ENCODE measurements at regions not wholly inside any gene's neighbourhood (a gene's known extent, or its start where the extent isn't known, plus 50 kb on each side); places are given as distances from the start of the nearest gene placed in this dataset.

- H3K79me2 ChIP-seq (ENCODE audit: low read length) = no peaks in the 10 kb centered on the region
- no peaks in the 10 kb centered on the region for H3K9me3 ChIP-seq (ENCODE audit: insufficient read depth, low read length)
- H3K27me3 ChIP-seq (ENCODE audit: low read depth, low read length) = no peaks in the 10 kb centered on the region; the same call in 1 of the 2 replicates
- no peaks in the 10 kb centered on the region for H3K36me3 ChIP-seq (replicated peaks; ENCODE audit: low read depth, low read length)
- no peak overlapping the region for H3K4me3 ChIP-seq (ENCODE audit: low read length)
- no peaks in the 10 kb centered on the region for H3K4me1 ChIP-seq (ENCODE audit: low read length)
- no peak overlapping the region for H3K9ac ChIP-seq (ENCODE audit: low read length)
- H3K4me2 ChIP-seq (ENCODE audit: low read length) = no peak overlapping the region
- no peak overlapping the region for H3K27ac ChIP-seq (ENCODE audit: low read length)
- H2AFZ ChIP-seq (ENCODE audit: low read depth, low read length) = no peak overlapping the region
- TF ChIP-seq CTCF (IDR thresholded peaks at IDR 0.05; ENCODE audit: low read depth, low read length) (no peak), EZH2phosphoT487 (IDR thresholded peaks at IDR 0.05; ENCODE audit: low read depth) (no peak)
- no peaks in the 10 kb centered on the region for H4K20me1 ChIP-seq (ENCODE audit: insufficient read depth, low read length)
Observed at GRCh38 chrX:39716802-39717540, 380.8 kb downstream of the BCOR start.

DNA sequence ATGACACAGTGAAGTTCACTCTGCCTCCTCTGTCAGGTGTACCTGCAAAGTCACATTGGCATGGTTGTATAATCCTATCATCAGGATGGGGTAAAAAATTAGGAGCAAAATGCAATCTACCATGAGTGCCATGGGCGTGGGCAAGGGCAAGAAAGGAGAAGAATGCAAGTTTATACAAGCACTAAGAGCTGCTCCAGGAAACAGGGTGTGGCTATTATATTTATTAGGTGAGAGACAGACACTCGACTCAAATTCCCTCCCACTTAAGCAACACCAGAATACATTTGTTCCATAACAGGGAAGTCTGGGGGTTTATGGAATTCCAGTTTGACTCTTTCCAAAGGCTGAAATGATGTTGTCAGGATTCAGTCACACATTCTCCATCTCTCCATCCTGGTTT is 378.8 kb downstream of the BCOR start:
- no peak overlapping the region for H3K9ac ChIP-seq (ENCODE audit: low read length)
- no peak overlapping the region for H3K4me2 ChIP-seq (ENCODE audit: low read length)
- H3K27me3 ChIP-seq (ENCODE audit: low read depth, low read length) = peaks cover 8% of the 10 kb centered on the region; the same call in 1 of the 2 replicates
- TF ChIP-seq EZH2phosphoT487 (IDR thresholded peaks at IDR 0.05; ENCODE audit: low read depth) (no peak), CTCF (IDR thresholded peaks at IDR 0.05; ENCODE audit: low read depth, low read length) (no peak)
- H2AFZ ChIP-seq (ENCODE audit: low read depth, low read length) = no peak overlapping the region
- no peaks in the 10 kb centered on the region for H3K9me3 ChIP-seq (ENCODE audit: insufficient read depth, low read length)
- H3K27ac ChIP-seq (ENCODE audit: low read length) = no peak overlapping the region
- H4K20me1 ChIP-seq (ENCODE audit: insufficient read depth, low read length) = no peaks in the 10 kb centered on the region
- no peaks in the 10 kb centered on the region for H3K4me1 ChIP-seq (ENCODE audit: low read length)
- H3K36me3 ChIP-seq (replicated peaks; ENCODE audit: low read depth, low read length) = no peaks in the 10 kb centered on the region
- H3K79me2 ChIP-seq (ENCODE audit: low read length) = no peaks in the 10 kb centered on the region
- H3K4me3 ChIP-seq (ENCODE audit: low read length) = no peak overlapping the region

GRCh38 chrX:39720945-39721344 is 376.8 kb downstream of the BCOR start:
- peaks cover 8% of the 10 kb centered on the region; the same call in 1 of the 2 replicates for H3K27me3 ChIP-seq (ENCODE audit: low read depth, low read length)
- H3K4me1 ChIP-seq (ENCODE audit: low read length) = no peaks in the 10 kb centered on the region
- H4K20me1 ChIP-seq (ENCODE audit: insufficient read depth, low read length) = no peaks in the 10 kb centered on the region
- TF ChIP-seq EZH2phosphoT487 (IDR thresholded peaks at IDR 0.05; ENCODE audit: low read depth) = no peak
- no peak for TF ChIP-seq CTCF (IDR thresholded peaks at IDR 0.05; ENCODE audit: low read depth, low read length)
- H2AFZ ChIP-seq (ENCODE audit: low read depth, low read length) = no peak overlapping the region
- H3K4me3 ChIP-seq (ENCODE audit: low read length) = no peak overlapping the region
- no peaks in the 10 kb centered on the region for H3K9me3 ChIP-seq (ENCODE audit: insufficient read depth, low read length)
- H3K4me2 ChIP-seq (ENCODE audit: low read length) = no peak overlapping the region
- no peaks in the 10 kb centered on the region for H3K79me2 ChIP-seq (ENCODE audit: low read length)
- H3K27ac ChIP-seq (ENCODE audit: low read length) = no peak overlapping the region
- no peak overlapping the region for H3K9ac ChIP-seq (ENCODE audit: low read length)
- no peaks in the 10 kb centered on the region for H3K36me3 ChIP-seq (replicated peaks; ENCODE audit: low read depth, low read length)

DNA sequence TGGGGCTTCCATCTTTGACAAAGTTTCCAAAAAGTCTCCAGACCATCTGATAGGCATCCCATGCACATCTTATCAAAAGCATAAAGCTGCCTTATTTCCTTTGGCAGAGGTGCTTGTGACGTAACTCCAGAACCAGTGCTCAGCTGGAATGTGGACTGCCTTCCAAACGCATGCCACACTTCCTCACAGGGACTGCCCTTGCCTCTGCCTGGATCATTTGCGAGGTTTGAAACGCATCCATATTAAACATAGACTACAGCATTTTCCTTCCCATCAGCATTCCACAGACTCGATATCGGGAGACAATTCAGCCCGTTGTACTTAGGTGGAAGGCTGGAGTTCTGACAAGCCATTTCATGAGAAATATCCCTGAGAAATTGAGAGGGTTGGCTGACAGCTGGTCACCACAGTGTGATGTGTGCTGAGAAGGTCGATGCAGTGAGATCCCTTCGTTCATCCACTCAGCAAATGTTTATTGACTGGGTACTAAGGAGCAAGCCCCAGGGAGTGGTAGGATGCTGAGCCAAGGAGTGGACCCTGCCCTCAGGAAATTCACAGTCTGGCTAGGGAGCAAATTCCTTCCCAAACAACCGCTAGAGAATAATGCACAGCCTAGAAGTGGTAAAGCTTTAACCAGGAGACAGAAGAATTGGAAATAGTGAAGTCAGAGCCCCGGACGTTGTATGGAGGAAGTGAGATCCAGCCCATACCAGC is 376.0 kb downstream of the BCOR start:
- Histone ChIP-seq H3K9ac (ENCODE audit: low read length) (no peak overlapping the region), H3K4me3 (ENCODE audit: low read length) (no peak overlapping the region), H4K20me1 (ENCODE audit: insufficient read depth, low read length) (no peaks in the 10 kb centered on the region), H3K27me3 (ENCODE audit: low read depth, low read length) (peaks cover 9% of the 10 kb centered on the region; the same call in 1 of the 2 replicates), H3K27ac (ENCODE audit: low read length) (no peak overlapping the region), H3K4me2 (ENCODE audit: low read length) (no peak overlapping the region), H3K4me1 (ENCODE audit: low read length) (no peaks in the 10 kb centered on the region), H3K79me2 (ENCODE audit: low read length) (no peaks in the 10 kb centered on the region), H3K36me3 (replicated peaks; ENCODE audit: low read depth, low read length) (no peaks in the 10 kb centered on the region), H3K9me3 (ENCODE audit: insufficient read depth, low read length) (no peaks in the 10 kb centered on the region), H2AFZ (ENCODE audit: low read depth, low read length) (no peak overlapping the region)
- TF ChIP-seq CTCF (IDR thresholded peaks at IDR 0.05; ENCODE audit: low read depth, low read length) (no peak), EZH2phosphoT487 (IDR thresholded peaks at IDR 0.05; ENCODE audit: low read depth) (no peak)

All from OCI-LY3 (cell line).